NB4 (cell line): ENCODE measurements at regions not wholly inside any gene's neighbourhood (a gene's known extent, or its start where the extent isn't known, plus 50 kb on each side); places are given as distances from the start of the nearest gene placed in this dataset.

Experiments
- DNase-seq: peaks from one replicate; pipeline ENCODE4 v3.0.0; 2010; ENCODE audit warnings: low read depth
- H3K4me3 ChIP-seq: one replicate; pipeline ENCODE4 v1.5.1; 2011; ENCODE audit warnings: mild to moderate bottlenecking, low read depth, low read length, moderate library complexity
- CTCF ChIP-seq: IDR thresholded peaks from one replicate; pipeline ENCODE4 v1.5.1; 2012; ENCODE audit warnings: low read depth, low read length
- MAX ChIP-seq: IDR thresholded peaks from 2 replicates; pipeline ENCODE4 v1.6.1; 2011; ENCODE audit warnings: low read depth, low read length
- MYC ChIP-seq: IDR thresholded peaks from 2 replicates; pipeline ENCODE4 v1.6.1; 2011; ENCODE audit warnings: low read depth, low read length
- POLR2A ChIP-seq: IDR thresholded peaks from 2 replicates; pipeline ENCODE4 v1.6.1; 2011; ENCODE audit warnings: mild to moderate bottlenecking; ENCODE audit not compliant: insufficient read length; ENCODE audit errors: extremely low read depth

GRCh38 chr12:113676117-113676516, 204.4 kb upstream of the LHX5 start:
- TF ChIP-seq MAX: no peak
- TF ChIP-seq POLR2A: no peak
- TF ChIP-seq CTCF: no peak
- no peak for TF ChIP-seq MYC
- no peak for DNase-seq
- no peak overlapping the region for H3K4me3 ChIP-seq

DNA sequence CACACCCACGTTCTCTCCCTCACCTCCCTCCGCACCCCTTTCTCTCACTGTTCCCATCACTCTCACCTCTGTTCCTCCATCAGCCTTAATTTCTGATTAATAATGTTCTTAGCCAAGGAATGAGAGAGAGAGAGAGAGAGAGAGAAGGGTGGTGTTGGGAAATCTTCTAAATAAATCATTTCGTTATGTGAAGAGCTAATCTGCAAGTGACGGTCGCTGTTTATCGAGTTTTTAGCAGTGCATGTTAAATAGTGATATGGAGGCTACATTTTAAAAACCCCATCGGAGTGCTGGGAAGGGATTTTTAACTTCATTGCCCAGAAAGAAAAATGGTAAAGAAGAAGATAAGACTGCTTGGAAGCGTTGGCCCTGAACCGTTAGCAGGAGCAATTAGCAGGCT, 203.3 kb upstream of the LHX5 start:
- TF ChIP-seq POLR2A (no peak), MYC (no peak), CTCF (no peak), MAX (no peak)
- H3K4me3 ChIP-seq: no peak overlapping the region
- DNase-seq: no peak

DNA sequence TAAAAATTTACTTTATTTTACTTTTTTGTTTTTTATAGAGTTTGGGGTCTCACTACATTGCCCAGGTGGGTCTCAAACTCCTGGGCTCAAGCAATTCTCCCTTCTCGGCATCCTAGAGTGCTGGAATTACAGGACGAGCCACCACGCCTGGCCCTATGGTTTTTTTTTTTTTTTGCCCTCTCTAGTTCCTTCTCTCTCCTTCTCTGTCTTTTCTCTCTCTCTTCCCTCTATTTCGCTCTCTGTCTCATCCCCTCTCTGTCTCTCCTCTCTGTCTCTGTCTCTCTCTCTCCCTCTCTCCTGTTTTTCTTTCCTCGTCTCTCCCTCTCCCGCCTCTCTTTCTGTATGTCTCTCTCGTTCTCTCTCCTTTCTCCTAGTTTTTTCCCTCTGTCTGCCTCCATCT, 202.6 kb upstream of the LHX5 start:
- no peak overlapping the region for H3K4me3 ChIP-seq
- no peak for DNase-seq
- TF ChIP-seq MYC: no peak
- no peak for TF ChIP-seq POLR2A
- TF ChIP-seq MAX: no peak
- no peak for TF ChIP-seq CTCF

DNA sequence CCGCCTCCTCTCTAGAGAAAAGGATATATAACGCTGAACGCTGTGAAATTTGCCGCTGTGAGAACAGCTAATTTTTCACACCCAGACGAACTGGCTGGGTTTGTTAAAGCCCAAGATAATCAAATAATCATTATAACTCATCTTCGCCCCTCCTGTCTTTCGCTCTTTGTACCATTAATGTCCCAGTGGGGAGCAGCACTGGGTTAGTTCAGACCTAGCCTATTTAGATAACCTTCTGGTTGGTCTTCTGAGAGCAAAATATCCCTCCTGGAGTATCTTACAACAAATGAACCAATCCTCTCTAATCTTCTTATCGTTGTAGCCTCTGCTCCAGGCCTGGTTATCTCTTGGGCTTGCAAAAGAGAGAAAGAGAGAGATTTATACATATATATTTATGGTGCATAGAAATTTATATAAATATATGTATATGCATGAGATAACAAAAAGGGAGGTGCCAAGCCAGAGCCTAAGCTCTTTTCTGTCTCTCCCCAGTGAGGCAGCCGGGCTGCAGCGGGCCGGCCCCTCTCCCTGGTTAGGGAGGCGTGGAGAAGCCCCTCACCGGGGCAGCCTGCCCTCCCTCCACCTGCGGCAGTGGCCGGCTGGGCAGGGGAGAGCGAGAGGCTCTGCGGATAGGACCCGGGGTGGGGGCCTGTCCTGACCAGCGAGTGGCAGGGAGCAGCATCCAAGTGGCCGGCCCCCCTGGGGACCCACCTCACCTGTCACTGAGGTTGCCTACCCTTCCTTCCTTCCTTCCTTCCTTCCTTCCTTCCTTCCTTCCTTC, 202.0 kb upstream of the LHX5 start:
- no peak for TF ChIP-seq MAX
- TF ChIP-seq MYC: no peak
- TF ChIP-seq CTCF: no peak
- TF ChIP-seq POLR2A: no peak
- DNase-seq: no peak
- no peak overlapping the region for H3K4me3 ChIP-seq

GRCh38 chr12:113670742-113671141, 199.1 kb upstream of the LHX5 start:
- TF ChIP-seq CTCF: no peak
- TF ChIP-seq MYC: no peak
- TF ChIP-seq POLR2A: no peak
- no peak for TF ChIP-seq MAX
- H3K4me3 ChIP-seq: no peak overlapping the region
- no peak for DNase-seq
